ENCODE measurements at regions not wholly inside any gene's neighbourhood (a gene's known extent, or its start where the extent isn't known, plus 50 kb on each side); places are given as distances from the start of the nearest gene placed in this dataset.
"Not testable (repeated sequence)": the region's sequence is repeated elsewhere in the genome, so short reads cannot be mapped to it uniquely, and the experiment has no call there.

GRCh38 chr13:90591260-90591926 lies 756.1 kb upstream of the MIR17HG start:
- no peak for DNase-seq

- DNase-seq: no peak
Observed at GRCh38 chr13:90591927-90592268, 755.6 kb upstream of the MIR17HG start.

GRCh38 chr13:90592943-90593342 lies 754.5 kb upstream of the MIR17HG start:
- DNase-seq: no peak

- no peak for DNase-seq
Observed at GRCh38 chr13:90594681-90595080, 752.8 kb upstream of the MIR17HG start.

- no peak for DNase-seq
Observed at GRCh38 chr13:90605664-90606063, 741.8 kb upstream of the MIR17HG start.

GRCh38 chr13:90606921-90607320 lies 740.6 kb upstream of the MIR17HG start:
- not testable (repeated sequence) for DNase-seq

- no peak for DNase-seq
Observed at GRCh38 chr13:90612391-90612790, 735.1 kb upstream of the MIR17HG start.

GRCh38 chr13:90613076-90613795 lies 734.3 kb upstream of the MIR17HG start:
- DNase-seq: no peak

GRCh38 chr13:90615236-90615635 lies 732.3 kb upstream of the MIR17HG start:
- no peak for DNase-seq

GRCh38 chr13:90615767-90616166 lies 731.7 kb upstream of the MIR17HG start:
- DNase-seq: no peak

- DNase-seq: no peak
Observed at GRCh38 chr13:90618133-90618532, 729.4 kb upstream of the MIR17HG start.

- DNase-seq: no peak
Observed at GRCh38 chr13:90622541-90622940, 724.9 kb upstream of the MIR17HG start.

GRCh38 chr13:90623318-90624011 lies 724.0 kb upstream of the MIR17HG start:
- DNase-seq: no peak

GRCh38 chr13:90627813-90628212 lies 719.7 kb upstream of the MIR17HG start:
- no peak for DNase-seq

- no peak for DNase-seq
Observed at GRCh38 chr13:90628471-90628870, 719.0 kb upstream of the MIR17HG start.

- DNase-seq: no peak
Observed at GRCh38 chr13:90630716-90631115, 716.8 kb upstream of the MIR17HG start.

- DNase-seq: no peak
Observed at GRCh38 chr13:90632184-90632583, 715.3 kb upstream of the MIR17HG start.

GRCh38 chr13:90633849-90634248 lies 713.6 kb upstream of the MIR17HG start:
- DNase-seq: no peak

GRCh38 chr13:90640976-90641375 lies 706.5 kb upstream of the MIR17HG start:
- DNase-seq: no peak

- DNase-seq: no peak
Observed at GRCh38 chr13:90641884-90642283, 705.6 kb upstream of the MIR17HG start.

- DNase-seq: no peak
Observed at GRCh38 chr13:90645582-90645981, 701.9 kb upstream of the MIR17HG start.

- no peak for DNase-seq
Observed at GRCh38 chr13:90648497-90648896, 699.0 kb upstream of the MIR17HG start.

- no peak for DNase-seq
Observed at GRCh38 chr13:90652036-90652435, 695.5 kb upstream of the MIR17HG start.

GRCh38 chr13:90654970-90655369 lies 692.5 kb upstream of the MIR17HG start:
- DNase-seq: no peak
